Panc1 (cell line): ENCODE measurements at regions not wholly inside any gene's neighbourhood (a gene's known extent, or its start where the extent isn't known, plus 50 kb on each side); places are given as distances from the start of the nearest gene placed in this dataset.

Experiments
- ATAC-seq: fragments of 200-7000 bp; cut with Tn5 transposase; 2 replicates; pipeline ENCODE4 v1.9.1; 2020; ENCODE audit warnings: mild to moderate bottlenecking, moderate library complexity
- BruUV-seq: library from RNA; stranded (reverse); fragments of 400-500 nt; replicated peaks from 2 replicates; lab custom pipeline; 2021; lab: Mats Ljungman, UMichigan
- CTCF ChIA-PET: fragments of 300-600 bp; sonication (Branson Sonifier 250); formaldehyde crosslinking; loops from one replicate; lab custom pipeline; 2022; ENCODE audit warnings: antibody characterized with exemption; lab: Charles Lee
- POLR2A ChIA-PET: fragments of 300-600 bp; sonication (Branson Sonifier 250); formaldehyde crosslinking; loops from one replicate; lab custom pipeline; 2022; ENCODE audit warnings: antibody characterized with exemption; lab: Charles Lee
- DNase-seq: peaks from one replicate; pipeline ENCODE4 v3.0.0-alpha.2; 2010; ENCODE audit warnings: low read depth, low spot score
- H3K27ac ChIP-seq: 2 replicates; pipeline ENCODE4 v1.5.1; 2011; ENCODE audit warnings: mild to moderate bottlenecking, low read length, inconsistent platforms
- H3K27me3 ChIP-seq: fragments of 200-500 bp; sonication (Bioruptor generic); 2 replicates; pipeline ENCODE4 v1.6.0; 2014; ENCODE audit warnings: low read length, inconsistent platforms; ENCODE audit not compliant: control insufficient read depth, insufficient read depth
- H3K36me3 ChIP-seq: fragments of 200-500 bp; sonication (Bioruptor generic); 2 replicates; pipeline ENCODE4 v1.5.1; 2014; ENCODE audit warnings: inconsistent platforms, mild to moderate bottlenecking, low read length, moderate library complexity; ENCODE audit not compliant: control insufficient read depth, insufficient read depth
- H3K4me1 ChIP-seq: 2 replicates; pipeline ENCODE4 v1.5.1; 2011; ENCODE audit warnings: inconsistent platforms, mild to moderate bottlenecking, low read length, moderate library complexity; ENCODE audit not compliant: control insufficient read depth, insufficient read depth
- H3K4me3 ChIP-seq, 2 experiments: 2 replicates each; pipeline ENCODE4 v1.5.1; 2011 to 2012; ENCODE audit warnings: low read depth in 2 of 2, low read length in 2 of 2, mild to moderate bottlenecking in 2 of 2, inconsistent platforms in 1 of 2, moderate library complexity in 1 of 2
- H3K9me3 ChIP-seq: fragments of 200-500 bp; sonication (Bioruptor generic); 2 replicates; pipeline ENCODE4 v1.5.1; 2014; ENCODE audit warnings: low read depth, mild to moderate bottlenecking, inconsistent platforms, low read length, moderate library complexity; ENCODE audit not compliant: control insufficient read depth, insufficient read depth
- POLR2AphosphoS5 ChIP-seq: IDR thresholded peaks from 2 replicates; pipeline ENCODE4 v1.6.1; 2012; ENCODE audit warnings: mild to moderate bottlenecking, low read depth, low read length, moderate library complexity
- SIN3A ChIP-seq: IDR thresholded peaks from 2 replicates; pipeline ENCODE4 v1.6.1; 2012; ENCODE audit warnings: low read depth, mild to moderate bottlenecking, low read length, moderate library complexity, borderline replicate concordance; ENCODE audit not compliant: insufficient read depth
- TCF7L2 ChIP-seq: IDR thresholded peaks from 2 replicates; pipeline ENCODE4 v1.6.1; 2011; ENCODE audit warnings: mild to moderate bottlenecking, low read depth, low read length, inconsistent platforms
- in situ Hi-C: cut with HindIII; loops from 2 replicates; pipeline ENCODE4 v1.10.0; 2016; ENCODE audit warnings: low sequenced_read_pairs, low pct_unique_long_range_greater_than_20kb
- intact Hi-C: fragments of 100-400 bp; cut with micrococcal nuclease; formaldehyde crosslinking; loops from one replicate; pipeline ENCODE4 v1.10.0; 2022; ENCODE audit not compliant: unreplicated experiment
- TF ChIP-seq, protein P1 (sequence below): fragments of 450-650 bp; IDR thresholded peaks from 2 replicates; pipeline ENCODE4 v1.5.1; 2017; ENCODE audit warnings: mild to moderate bottlenecking
- TF ChIP-seq, protein P2 (sequence below), 2 experiments: IDR thresholded peaks; 2 replicates each; pipeline ENCODE4 v1.6.1; 2011 to 2012; ENCODE audit warnings: low read depth in 2 of 2, control low read depth in 1 of 2, low read length in 1 of 2, mild to moderate bottlenecking in 1 of 2, moderate library complexity in 1 of 2; ENCODE audit not compliant: insufficient read depth in 1 of 2

DNA sequence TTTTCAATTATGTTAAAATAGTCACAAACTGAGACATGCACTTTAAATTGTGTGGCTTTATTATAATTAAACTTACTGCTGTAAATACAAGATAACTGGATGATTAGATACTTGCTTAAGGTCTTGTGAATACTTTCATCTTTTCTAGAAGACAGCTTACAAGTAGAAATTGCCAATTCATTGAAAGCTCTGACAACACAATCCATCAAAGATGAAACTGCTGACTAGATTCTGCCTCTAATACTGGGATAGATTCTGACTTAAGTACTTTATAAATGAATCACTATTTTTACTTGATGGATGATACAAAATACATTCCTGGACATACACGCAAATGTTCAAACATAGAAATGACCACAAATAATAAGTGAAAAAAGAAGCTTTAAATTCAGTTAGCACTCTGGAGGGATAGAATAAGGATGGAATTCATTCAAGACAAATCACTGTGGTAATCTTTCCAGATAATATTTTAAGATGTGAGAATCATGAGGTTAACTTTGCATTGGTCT, 876.8 kb downstream of the RPS29 start:
- H3K27me3 ChIP-seq: no peaks in the 10 kb centered on the region
- ChIA-PET POLR2A (no interaction called here), CTCF (no interaction called here)
- TF ChIP-seq POLR2AphosphoS5: no peak
- TF ChIP-seq, protein P1, sequence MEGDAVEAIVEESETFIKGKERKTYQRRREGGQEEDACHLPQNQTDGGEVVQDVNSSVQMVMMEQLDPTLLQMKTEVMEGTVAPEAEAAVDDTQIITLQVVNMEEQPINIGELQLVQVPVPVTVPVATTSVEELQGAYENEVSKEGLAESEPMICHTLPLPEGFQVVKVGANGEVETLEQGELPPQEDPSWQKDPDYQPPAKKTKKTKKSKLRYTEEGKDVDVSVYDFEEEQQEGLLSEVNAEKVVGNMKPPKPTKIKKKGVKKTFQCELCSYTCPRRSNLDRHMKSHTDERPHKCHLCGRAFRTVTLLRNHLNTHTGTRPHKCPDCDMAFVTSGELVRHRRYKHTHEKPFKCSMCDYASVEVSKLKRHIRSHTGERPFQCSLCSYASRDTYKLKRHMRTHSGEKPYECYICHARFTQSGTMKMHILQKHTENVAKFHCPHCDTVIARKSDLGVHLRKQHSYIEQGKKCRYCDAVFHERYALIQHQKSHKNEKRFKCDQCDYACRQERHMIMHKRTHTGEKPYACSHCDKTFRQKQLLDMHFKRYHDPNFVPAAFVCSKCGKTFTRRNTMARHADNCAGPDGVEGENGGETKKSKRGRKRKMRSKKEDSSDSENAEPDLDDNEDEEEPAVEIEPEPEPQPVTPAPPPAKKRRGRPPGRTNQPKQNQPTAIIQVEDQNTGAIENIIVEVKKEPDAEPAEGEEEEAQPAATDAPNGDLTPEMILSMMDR: no peak
- no peak for TF ChIP-seq SIN3A
- TF ChIP-seq, protein P2, sequence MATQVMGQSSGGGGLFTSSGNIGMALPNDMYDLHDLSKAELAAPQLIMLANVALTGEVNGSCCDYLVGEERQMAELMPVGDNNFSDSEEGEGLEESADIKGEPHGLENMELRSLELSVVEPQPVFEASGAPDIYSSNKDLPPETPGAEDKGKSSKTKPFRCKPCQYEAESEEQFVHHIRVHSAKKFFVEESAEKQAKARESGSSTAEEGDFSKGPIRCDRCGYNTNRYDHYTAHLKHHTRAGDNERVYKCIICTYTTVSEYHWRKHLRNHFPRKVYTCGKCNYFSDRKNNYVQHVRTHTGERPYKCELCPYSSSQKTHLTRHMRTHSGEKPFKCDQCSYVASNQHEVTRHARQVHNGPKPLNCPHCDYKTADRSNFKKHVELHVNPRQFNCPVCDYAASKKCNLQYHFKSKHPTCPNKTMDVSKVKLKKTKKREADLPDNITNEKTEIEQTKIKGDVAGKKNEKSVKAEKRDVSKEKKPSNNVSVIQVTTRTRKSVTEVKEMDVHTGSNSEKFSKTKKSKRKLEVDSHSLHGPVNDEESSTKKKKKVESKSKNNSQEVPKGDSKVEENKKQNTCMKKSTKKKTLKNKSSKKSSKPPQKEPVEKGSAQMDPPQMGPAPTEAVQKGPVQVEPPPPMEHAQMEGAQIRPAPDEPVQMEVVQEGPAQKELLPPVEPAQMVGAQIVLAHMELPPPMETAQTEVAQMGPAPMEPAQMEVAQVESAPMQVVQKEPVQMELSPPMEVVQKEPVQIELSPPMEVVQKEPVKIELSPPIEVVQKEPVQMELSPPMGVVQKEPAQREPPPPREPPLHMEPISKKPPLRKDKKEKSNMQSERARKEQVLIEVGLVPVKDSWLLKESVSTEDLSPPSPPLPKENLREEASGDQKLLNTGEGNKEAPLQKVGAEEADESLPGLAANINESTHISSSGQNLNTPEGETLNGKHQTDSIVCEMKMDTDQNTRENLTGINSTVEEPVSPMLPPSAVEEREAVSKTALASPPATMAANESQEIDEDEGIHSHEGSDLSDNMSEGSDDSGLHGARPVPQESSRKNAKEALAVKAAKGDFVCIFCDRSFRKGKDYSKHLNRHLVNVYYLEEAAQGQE (IDR thresholded peaks at IDR 0.05; ENCODE audit: insufficient read depth in 1 of 2, low read depth in 2 of 2, low read length in 1 of 2): no peak
- TF ChIP-seq TCF7L2: no peak
- no peaks in the 10 kb centered on the region for H3K9me3 ChIP-seq
- H3K36me3 ChIP-seq: no peaks in the 10 kb centered on the region
- no TSS peak for BruUV-seq
- intact Hi-C loops (no loop called here), in situ Hi-C loops (no loop called here)
- H3K4me1 ChIP-seq: no peaks in the 10 kb centered on the region
- H3K27ac ChIP-seq: no peak overlapping the region
- DNase-seq (no peak), ATAC-seq (no peak)
- H3K4me3 ChIP-seq: no peak overlapping the region

DNA sequence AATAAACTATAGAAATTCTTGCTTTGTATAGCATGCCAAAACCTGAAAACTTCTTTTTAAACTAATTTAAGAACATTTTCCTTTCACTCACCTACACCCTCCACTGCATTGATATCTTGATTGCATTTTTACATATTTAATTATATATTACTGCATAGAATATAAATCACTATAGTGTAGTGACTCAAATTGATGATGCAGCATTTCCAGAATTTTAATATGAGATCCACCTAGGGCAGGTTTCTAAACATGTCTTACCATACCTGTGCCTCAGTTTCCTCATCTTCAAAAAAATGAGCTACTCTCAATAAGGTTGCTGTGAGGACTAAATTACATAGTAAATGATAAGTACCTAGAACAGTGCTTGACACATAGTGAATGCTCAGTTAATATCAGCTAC, 881.5 kb downstream of the RPS29 start:
- CTCF ChIA-PET: no interaction called here
- TF ChIP-seq POLR2AphosphoS5 (no peak), TCF7L2 (no peak), SIN3A (no peak)
- TF ChIP-seq, protein P2 (IDR thresholded peaks at IDR 0.05; ENCODE audit: insufficient read depth in 1 of 2, low read depth in 2 of 2, low read length in 1 of 2): no peak
- TF ChIP-seq, protein P1: no peak

More for the DNA sequence above, 881.5 kb downstream of the RPS29 start:
- H3K4me3 ChIP-seq: no peak overlapping the region
- no peaks in the 10 kb centered on the region for H3K4me1 ChIP-seq
- intact Hi-C loops: no loop called here
- ATAC-seq: no peak
- no peaks in the 10 kb centered on the region for H3K27me3 ChIP-seq
- H3K9me3 ChIP-seq: no peaks in the 10 kb centered on the region
- no peak for DNase-seq
- no peak overlapping the region for H3K27ac ChIP-seq
- in situ Hi-C loops: no loop called here
- H3K36me3 ChIP-seq: no peaks in the 10 kb centered on the region
- POLR2A ChIA-PET: no interaction called here
- no TSS peak for BruUV-seq
